ENCODE measurements at regions not wholly inside any gene's neighbourhood (a gene's known extent, or its start where the extent isn't known, plus 50 kb on each side); places are given as distances from the start of the nearest gene placed in this dataset.

DNA sequence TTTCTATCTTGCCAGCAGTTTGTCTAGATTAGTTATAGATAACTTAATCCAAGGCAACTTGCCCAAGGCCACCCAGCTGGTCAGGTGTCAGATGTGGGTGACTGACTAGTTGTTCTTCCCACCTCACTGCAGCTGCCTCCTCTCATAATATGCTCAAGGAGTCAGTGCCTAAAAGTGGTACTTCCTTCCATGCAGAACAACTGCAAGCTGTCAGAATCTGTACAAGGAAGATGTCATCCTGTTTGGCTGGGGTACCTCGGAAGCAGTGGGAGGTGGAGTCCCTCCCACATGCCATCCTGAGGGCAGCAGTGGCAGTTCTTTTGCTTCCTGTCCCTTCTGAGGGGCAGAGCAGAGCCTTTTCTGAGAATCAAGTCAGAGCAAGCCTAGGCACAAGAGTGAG, 193.2 kb upstream of the RFC3 start:
- no peaks in the 10 kb centered on the region for H3K4me1 ChIP-seq (replicated peaks)
- no peak overlapping the region for H3K27ac ChIP-seq
- H3K4me3 ChIP-seq: no peak overlapping the region
- no peak for DNase-seq (ENCODE audit: low spot score)
- TF ChIP-seq POLR2AphosphoS5 (IDR thresholded peaks at IDR 0.05) (no peak), POLR2A (IDR thresholded peaks at IDR 0.05) (no peak)
- TF ChIP-seq, protein P1, sequence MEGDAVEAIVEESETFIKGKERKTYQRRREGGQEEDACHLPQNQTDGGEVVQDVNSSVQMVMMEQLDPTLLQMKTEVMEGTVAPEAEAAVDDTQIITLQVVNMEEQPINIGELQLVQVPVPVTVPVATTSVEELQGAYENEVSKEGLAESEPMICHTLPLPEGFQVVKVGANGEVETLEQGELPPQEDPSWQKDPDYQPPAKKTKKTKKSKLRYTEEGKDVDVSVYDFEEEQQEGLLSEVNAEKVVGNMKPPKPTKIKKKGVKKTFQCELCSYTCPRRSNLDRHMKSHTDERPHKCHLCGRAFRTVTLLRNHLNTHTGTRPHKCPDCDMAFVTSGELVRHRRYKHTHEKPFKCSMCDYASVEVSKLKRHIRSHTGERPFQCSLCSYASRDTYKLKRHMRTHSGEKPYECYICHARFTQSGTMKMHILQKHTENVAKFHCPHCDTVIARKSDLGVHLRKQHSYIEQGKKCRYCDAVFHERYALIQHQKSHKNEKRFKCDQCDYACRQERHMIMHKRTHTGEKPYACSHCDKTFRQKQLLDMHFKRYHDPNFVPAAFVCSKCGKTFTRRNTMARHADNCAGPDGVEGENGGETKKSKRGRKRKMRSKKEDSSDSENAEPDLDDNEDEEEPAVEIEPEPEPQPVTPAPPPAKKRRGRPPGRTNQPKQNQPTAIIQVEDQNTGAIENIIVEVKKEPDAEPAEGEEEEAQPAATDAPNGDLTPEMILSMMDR (IDR thresholded peaks at IDR 0.05): no peak
- no peaks in the 10 kb centered on the region for H3K36me3 ChIP-seq
- intact Hi-C loops (cut with DNase I): no loop called here
- H3K9me3 ChIP-seq: no peaks in the 10 kb centered on the region
- WGBS: 31% methylated on average over 1 of the region's 1 CpG
- H3K27me3 ChIP-seq (replicated peaks; ENCODE audit: insufficient read depth): no peaks in the 10 kb centered on the region

DNA sequence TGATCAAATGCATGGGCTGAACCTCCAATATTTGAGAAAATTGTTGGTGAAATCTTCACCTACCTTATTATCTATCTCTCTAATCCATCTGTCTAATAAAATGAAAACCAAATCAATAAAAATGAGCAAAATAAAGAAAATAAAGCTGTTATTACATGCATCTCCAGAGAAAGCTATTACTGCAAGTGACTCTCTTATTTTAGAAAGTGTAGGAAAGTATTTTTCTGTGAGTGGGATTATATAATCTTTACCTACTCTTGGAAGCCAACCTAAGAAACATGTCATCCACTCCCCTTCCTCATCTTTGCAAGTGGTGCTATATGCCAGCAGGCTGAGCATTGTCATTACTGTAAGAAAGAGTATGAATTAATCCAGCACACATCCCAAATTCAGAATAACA, 191.5 kb upstream of the RFC3 start:
- TF ChIP-seq POLR2A (IDR thresholded peaks at IDR 0.05): no peak
- no peak for TF ChIP-seq POLR2AphosphoS5 (IDR thresholded peaks at IDR 0.05)
- TF ChIP-seq, protein P1 (IDR thresholded peaks at IDR 0.05): no peak
- intact Hi-C loops (cut with DNase I): no loop called here
- no peaks in the 10 kb centered on the region for H3K9me3 ChIP-seq
- no peak overlapping the region for H3K4me3 ChIP-seq
- no peak overlapping the region for H3K27ac ChIP-seq
- no peak for DNase-seq (ENCODE audit: low spot score)
- no peaks in the 10 kb centered on the region for H3K27me3 ChIP-seq (replicated peaks; ENCODE audit: insufficient read depth)
- H3K4me1 ChIP-seq (replicated peaks): no peaks in the 10 kb centered on the region
- H3K36me3 ChIP-seq: no peaks in the 10 kb centered on the region

DNA sequence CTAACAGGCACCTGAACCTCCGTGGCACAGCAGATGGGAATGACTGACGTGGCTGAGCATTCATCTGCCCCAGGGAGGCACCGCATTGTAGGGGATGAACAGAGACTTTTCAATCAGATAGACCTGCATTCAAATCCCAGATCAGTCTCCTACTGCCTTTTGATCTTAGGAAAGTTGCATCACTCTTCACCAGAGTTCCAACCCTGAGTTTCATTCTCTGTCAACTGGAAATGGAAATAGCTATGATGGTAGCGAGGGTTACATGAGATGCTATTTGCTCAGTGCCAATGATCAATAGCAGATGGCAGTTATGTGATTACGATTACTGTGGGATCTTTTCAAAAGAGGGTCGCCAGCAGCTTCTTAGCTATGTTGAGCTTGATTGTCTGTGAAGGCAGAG, 189.3 kb upstream of the RFC3 start:
- TF ChIP-seq, protein P1 (IDR thresholded peaks at IDR 0.05): no peak
- TF ChIP-seq POLR2AphosphoS5 (IDR thresholded peaks at IDR 0.05) (no peak), POLR2A (IDR thresholded peaks at IDR 0.05) (no peak)
- H3K4me1 ChIP-seq (replicated peaks): no peaks in the 10 kb centered on the region
- 97% methylated on average over 6 of the region's 6 CpGs for WGBS
- H3K4me3 ChIP-seq: no peak overlapping the region
- intact Hi-C loops (cut with DNase I): no loop called here
- no peaks in the 10 kb centered on the region for H3K36me3 ChIP-seq
- no peaks in the 10 kb centered on the region for H3K9me3 ChIP-seq
- H3K27ac ChIP-seq: no peak overlapping the region
- no peak for DNase-seq (ENCODE audit: low spot score)
- no peaks in the 10 kb centered on the region for H3K27me3 ChIP-seq (replicated peaks; ENCODE audit: insufficient read depth)

DNA sequence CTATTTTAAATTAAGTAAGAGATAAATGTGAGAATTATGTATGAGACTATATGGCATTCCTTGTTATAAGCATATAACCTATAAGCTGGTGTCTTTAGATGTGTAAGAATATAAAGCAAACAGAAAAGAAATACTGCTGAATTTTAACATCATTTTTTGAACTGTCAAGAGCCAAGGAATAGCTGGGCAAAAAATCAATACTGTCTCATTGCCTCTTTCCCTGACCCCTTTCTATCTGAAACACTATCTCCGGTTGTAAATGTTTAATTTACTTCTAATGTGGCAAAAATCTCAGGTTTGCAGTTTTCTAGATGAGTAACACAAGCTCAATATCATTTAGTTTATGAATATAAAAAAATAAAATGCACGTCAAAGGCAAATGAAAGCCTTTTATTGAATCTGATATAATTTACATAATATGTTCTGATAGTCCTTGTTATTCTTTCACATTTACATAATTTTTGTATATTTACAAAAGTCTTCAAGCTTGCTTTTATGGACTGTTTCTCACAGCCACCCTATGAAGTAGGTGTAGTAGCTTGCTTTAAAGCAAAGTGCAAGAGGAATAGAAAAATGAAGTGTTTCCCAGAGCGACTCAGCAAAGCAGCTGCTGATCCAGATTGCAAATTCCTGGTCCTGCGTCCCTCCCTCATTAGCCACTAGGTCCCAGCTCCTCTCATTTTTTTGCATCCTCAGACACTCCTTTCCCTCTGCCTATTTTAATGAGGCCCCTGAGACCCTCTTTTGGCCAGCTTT, 188.2 kb upstream of the RFC3 start:
- TF ChIP-seq POLR2AphosphoS5 (IDR thresholded peaks at IDR 0.05) (no peak), POLR2A (IDR thresholded peaks at IDR 0.05) (no peak)
- TF ChIP-seq, protein P1 (IDR thresholded peaks at IDR 0.05): no peak
- no peaks in the 10 kb centered on the region for H3K36me3 ChIP-seq
- no peaks in the 10 kb centered on the region for H3K4me1 ChIP-seq (replicated peaks)
- H3K27ac ChIP-seq: no peak overlapping the region
- 76% methylated on average over 4 of the region's 4 CpGs for WGBS
- H3K9me3 ChIP-seq: no peaks in the 10 kb centered on the region
- DNase-seq (ENCODE audit: low spot score): no peak
- H3K4me3 ChIP-seq: no peak overlapping the region
- intact Hi-C loops (cut with DNase I): no loop called here
- no peaks in the 10 kb centered on the region for H3K27me3 ChIP-seq (replicated peaks; ENCODE audit: insufficient read depth)
